ENCODE measurements at regions not wholly inside any gene's neighbourhood (a gene's known extent, or its start where the extent isn't known, plus 50 kb on each side); places are given as distances from the start of the nearest gene placed in this dataset.
"Not testable (repeated sequence)": the region's sequence is repeated elsewhere in the genome, so short reads cannot be mapped to it uniquely, and the experiment has no call there.

- no peak for DNase-seq
These were observed 1379.9 kb downstream of the UQCRFS1 start for GRCh38 chr19:27833031-27833430.

- no peak for DNase-seq
These were observed 1384.1 kb downstream of the UQCRFS1 start for GRCh38 chr19:27828829-27829228.

GRCh38 chr19:27824108-27824507, 1388.8 kb downstream of the UQCRFS1 start:
- DNase-seq = no peak

- no peak for DNase-seq
These were observed 1390.6 kb downstream of the UQCRFS1 start for GRCh38 chr19:27822336-27822735.

- DNase-seq = no peak
These were observed 1391.4 kb downstream of the UQCRFS1 start for GRCh38 chr19:27821418-27822018.

GRCh38 chr19:27815985-27816384, 1397.0 kb downstream of the UQCRFS1 start:
- DNase-seq = no peak

GRCh38 chr19:27814834-27815233, 1398.1 kb downstream of the UQCRFS1 start:
- DNase-seq = not testable (repeated sequence)

GRCh38 chr19:27814274-27814673, 1398.7 kb downstream of the UQCRFS1 start:
- DNase-seq = not testable (repeated sequence)

GRCh38 chr19:27806471-27807070, 1406.4 kb downstream of the UQCRFS1 start:
- no peak for DNase-seq

GRCh38 chr19:27805848-27806247, 1407.1 kb downstream of the UQCRFS1 start:
- DNase-seq = no peak

- not testable (repeated sequence) for DNase-seq
These were observed 1410.7 kb downstream of the UQCRFS1 start for GRCh38 chr19:27802293-27802692.

- DNase-seq = no peak
These were observed 1416.4 kb downstream of the UQCRFS1 start for GRCh38 chr19:27796540-27796939.

GRCh38 chr19:27796073-27796472, 1416.9 kb downstream of the UQCRFS1 start:
- no peak for DNase-seq

- DNase-seq = no peak
These were observed 1417.6 kb downstream of the UQCRFS1 start for GRCh38 chr19:27795369-27795768.

- DNase-seq = no peak
These were observed 1418.4 kb downstream of the UQCRFS1 start for GRCh38 chr19:27794494-27795042.

GRCh38 chr19:27793644-27794493, 1419.1 kb downstream of the UQCRFS1 start:
- DNase-seq = peak; percentile 87 to 88

GRCh38 chr19:27793128-27793643, 1419.8 kb downstream of the UQCRFS1 start:
- peak; percentile 56 to 75 for DNase-seq

GRCh38 chr19:27792576-27793127, 1420.3 kb downstream of the UQCRFS1 start:
- no peak for DNase-seq

GRCh38 chr19:27780367-27781075, 1432.4 kb downstream of the UQCRFS1 start:
- no peak for DNase-seq

GRCh38 chr19:27779954-27780353, 1433.0 kb downstream of the UQCRFS1 start:
- no peak for DNase-seq

GRCh38 chr19:27777726-27778125, 1435.2 kb downstream of the UQCRFS1 start:
- DNase-seq = no peak

GRCh38 chr19:27777242-27777641, 1435.7 kb downstream of the UQCRFS1 start:
- no peak for DNase-seq
